WTC11 (cell line): ENCODE measurements at regions not wholly inside any gene's neighbourhood (a gene's known extent, or its start where the extent isn't known, plus 50 kb on each side); places are given as distances from the start of the nearest gene placed in this dataset.

Source experiments
- ATAC-seq: fragments of 200-7000 bp; cut with Tn5 transposase; 2 replicates; pipeline ENCODE4 v1.10.0; 2021; ENCODE audit warnings: mild to moderate bottlenecking, moderate library complexity
- CTCF ChIA-PET: fragments of 300-600 bp; sonication (Branson Sonifier 250); formaldehyde crosslinking; loops from one replicate; lab custom pipeline; 2021; ENCODE audit warnings: antibody characterized with exemption; lab: Charles Lee
- POLR2A ChIA-PET: fragments of 350-600 bp; sonication (Branson Sonifier 250); formaldehyde crosslinking; loops from one replicate; lab custom pipeline; 2021; ENCODE audit warnings: antibody characterized with exemption; lab: Charles Lee
- DNase-seq: peaks from one replicate; pipeline ENCODE4 v3.0.0; 2021; ENCODE audit warnings: low spot score
- H3K27ac Mint-ChIP-seq: 2 replicates; pipeline ENCODE4 v1.8.0; 2021; ENCODE audit warnings: mixed read lengths
- H3K27me3 Mint-ChIP-seq: 2 replicates; pipeline ENCODE4 v1.8.0; 2021; ENCODE audit warnings: low read depth, mild to moderate bottlenecking, moderate library complexity, mixed read lengths
- H3K36me3 Mint-ChIP-seq: 2 replicates; pipeline ENCODE4 v1.8.0; 2021; ENCODE audit warnings: mixed read lengths
- H3K4me1 Mint-ChIP-seq: 2 replicates; pipeline ENCODE4 v1.8.0; 2022; ENCODE audit warnings: mixed read lengths
- H3K4me3 Mint-ChIP-seq: 2 replicates; pipeline ENCODE4 v1.8.0; 2021; ENCODE audit warnings: mild to moderate bottlenecking, moderate library complexity, mixed read lengths
- H3K9me3 Mint-ChIP-seq: 2 replicates; pipeline ENCODE4 v1.8.0; 2021; ENCODE audit warnings: mixed read lengths
- CREM ChIP-seq: sonication (generic); formaldehyde crosslinking; IDR thresholded peaks from 2 replicates; pipeline ENCODE4 v1.8.1; 2022; ENCODE audit warnings: mild to moderate bottlenecking, missing genetic modification reagents, moderate library complexity
- KAT7 ChIP-seq: sonication (generic); formaldehyde crosslinking; IDR thresholded peaks from 2 replicates; pipeline ENCODE4 v1.8.1; 2023; ENCODE audit warnings: missing genetic modification reagents, mild to moderate bottlenecking, borderline replicate concordance
- NR2C2 ChIP-seq: sonication (generic); formaldehyde crosslinking; IDR thresholded peaks from 2 replicates; pipeline ENCODE4 v1.8.0; 2022; ENCODE audit warnings: mild to moderate bottlenecking, missing genetic modification reagents
- OVOL2 ChIP-seq: fragments of 250-450 bp; sonication (Bioruptor Pico); IDR thresholded peaks from 2 replicates; pipeline ENCODE4 v1.9.0; 2021; ENCODE audit warnings: mild to moderate bottlenecking, borderline replicate concordance
- SMAD3 ChIP-seq: sonication (generic); formaldehyde crosslinking; IDR thresholded peaks from 2 replicates; pipeline ENCODE4 v1.8.0; 2022; ENCODE audit warnings: missing genetic modification reagents, mild to moderate bottlenecking, borderline replicate concordance
- SMAD4 ChIP-seq: sonication (generic); formaldehyde crosslinking; IDR thresholded peaks from 2 replicates; pipeline ENCODE4 v1.8.0; 2022; ENCODE audit warnings: mild to moderate bottlenecking, missing genetic modification reagents
- TEAD1 ChIP-seq: sonication (generic); formaldehyde crosslinking; IDR thresholded peaks from 2 replicates; pipeline ENCODE4 v1.8.0; 2022; ENCODE audit warnings: mild to moderate bottlenecking, missing genetic modification reagents
- TP53 ChIP-seq: sonication (generic); formaldehyde crosslinking; IDR thresholded peaks from 2 replicates; pipeline ENCODE4 v1.8.1; 2023; ENCODE audit warnings: mild to moderate bottlenecking, missing genetic modification reagents
- ZBTB21 ChIP-seq: sonication (generic); formaldehyde crosslinking; IDR thresholded peaks from 2 replicates; pipeline ENCODE4 v1.8.1; 2023; ENCODE audit warnings: mild to moderate bottlenecking, missing genetic modification reagents, borderline replicate concordance
- ZNF138 ChIP-seq: sonication (generic); formaldehyde crosslinking; conservative IDR thresholded peaks from 2 replicates; pipeline ENCODE4 v1.8.1; 2022; ENCODE audit warnings: mild to moderate bottlenecking, moderate library complexity, missing genetic modification reagents
- ZNF416 ChIP-seq: fragments of 250-450 bp; sonication (Bioruptor Pico); IDR thresholded peaks from 2 replicates; pipeline ENCODE4 v1.9.0; 2021; ENCODE audit warnings: mild to moderate bottlenecking, inconsistent platforms
- ZNF423 ChIP-seq: fragments of 250-450 bp; sonication (Bioruptor Pico); IDR thresholded peaks from 2 replicates; pipeline ENCODE4 v2.1.2; 2022; ENCODE audit warnings: mild to moderate bottlenecking, moderate library complexity
- TF ChIP-seq, protein P1 (sequence below): sonication (generic); formaldehyde crosslinking; IDR thresholded peaks from 2 replicates; pipeline ENCODE4 v1.8.1; 2022; ENCODE audit warnings: low read depth, mild to moderate bottlenecking, moderate library complexity, missing genetic modification reagents, borderline replicate concordance
- TF ChIP-seq, protein P2 (sequence below): sonication (generic); formaldehyde crosslinking; IDR thresholded peaks from 2 replicates; pipeline ENCODE4 v1.8.0; 2023; ENCODE audit warnings: missing genetic modification reagents, mild to moderate bottlenecking, borderline replicate concordance
- TF ChIP-seq, protein P3 (sequence below): sonication (generic); formaldehyde crosslinking; IDR thresholded peaks from 2 replicates; pipeline ENCODE4 v1.8.1; 2023; ENCODE audit warnings: mild to moderate bottlenecking, moderate library complexity, missing genetic modification reagents
- TF ChIP-seq, protein P4 (sequence below): sonication (generic); formaldehyde crosslinking; IDR thresholded peaks from 2 replicates; pipeline ENCODE4 v1.8.0; 2022; ENCODE audit warnings: mild to moderate bottlenecking, missing genetic modification reagents
- TF ChIP-seq, protein P5 (sequence below): sonication (generic); formaldehyde crosslinking; IDR thresholded peaks from 2 replicates; pipeline ENCODE4 v1.8.1; 2022; ENCODE audit warnings: missing genetic modification reagents, borderline replicate concordance

DNA sequence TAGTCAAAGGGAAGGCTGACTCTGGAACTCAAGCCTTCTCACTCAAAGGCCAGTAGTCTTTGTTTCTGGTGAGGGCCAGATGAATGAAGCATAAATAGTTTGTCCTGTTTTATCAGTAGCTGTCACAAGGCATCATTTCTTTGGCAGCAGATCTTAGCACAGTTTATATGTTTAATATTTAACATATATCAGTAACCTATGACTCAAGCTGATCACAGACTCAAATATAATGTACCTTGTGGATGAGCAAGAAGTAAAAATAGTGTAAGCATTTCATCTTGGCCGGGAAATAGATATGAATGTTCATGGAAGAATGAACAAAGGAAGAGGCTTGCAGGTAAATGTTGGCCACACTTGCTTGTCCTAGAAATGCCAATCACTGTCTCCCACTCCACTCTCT lies 158.3 kb upstream of the BMP4 start:
- H3K9me3 Mint-ChIP-seq, result peaks cover 14% of the 10 kb centered on the region
- DNase-seq, result no peak

DNA sequence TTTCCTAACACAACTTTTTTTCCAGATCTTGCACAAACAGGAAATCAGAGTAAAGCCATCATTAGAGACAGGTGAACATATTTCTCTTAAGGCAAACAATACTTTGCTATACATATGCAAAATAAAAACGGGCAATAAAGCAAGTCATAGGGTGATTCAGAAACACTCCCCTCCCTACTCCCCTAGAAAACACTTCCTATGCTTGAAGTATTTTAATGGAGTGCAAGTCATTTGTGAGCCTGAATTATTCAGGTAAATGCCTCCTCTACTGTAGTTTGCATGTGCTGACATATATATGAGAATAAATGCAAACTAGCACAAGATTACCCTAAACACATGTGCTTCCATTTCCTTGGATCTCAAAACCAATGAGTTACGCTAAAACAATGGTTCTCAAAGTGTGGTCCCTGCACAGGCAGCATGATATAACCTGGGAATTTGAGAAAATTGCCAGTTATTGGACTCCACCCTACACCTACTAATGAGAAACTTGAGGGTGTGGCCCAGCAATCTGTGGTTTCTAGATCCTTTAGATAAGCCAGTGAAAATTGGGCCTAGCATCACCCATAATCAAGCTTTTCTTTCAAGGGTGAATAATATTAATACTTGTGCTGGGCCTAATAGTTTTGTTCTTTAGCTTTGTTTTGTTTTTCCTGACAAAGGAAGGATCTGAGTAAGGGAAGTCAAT lies 159.7 kb upstream of the BMP4 start:
- Mint-ChIP-seq H3K27me3 (no peaks in the 10 kb centered on the region; the same call in 1 of the 2 replicates), H3K4me3 (no peak overlapping the region), H3K4me1 (0 out of 2 replicates have a peak, but pooled peaks cover 2% of the 10 kb centered on the region), H3K36me3 (peaks cover 2% of the 10 kb centered on the region; the same call in 1 of the 2 replicates), H3K9me3 (peaks cover 14% of the 10 kb centered on the region), H3K27ac (no peak overlapping the region)
- no peak for ATAC-seq
- ChIA-PET CTCF (no interaction called here), POLR2A (no interaction called here)
- TF ChIP-seq, protein P1, sequence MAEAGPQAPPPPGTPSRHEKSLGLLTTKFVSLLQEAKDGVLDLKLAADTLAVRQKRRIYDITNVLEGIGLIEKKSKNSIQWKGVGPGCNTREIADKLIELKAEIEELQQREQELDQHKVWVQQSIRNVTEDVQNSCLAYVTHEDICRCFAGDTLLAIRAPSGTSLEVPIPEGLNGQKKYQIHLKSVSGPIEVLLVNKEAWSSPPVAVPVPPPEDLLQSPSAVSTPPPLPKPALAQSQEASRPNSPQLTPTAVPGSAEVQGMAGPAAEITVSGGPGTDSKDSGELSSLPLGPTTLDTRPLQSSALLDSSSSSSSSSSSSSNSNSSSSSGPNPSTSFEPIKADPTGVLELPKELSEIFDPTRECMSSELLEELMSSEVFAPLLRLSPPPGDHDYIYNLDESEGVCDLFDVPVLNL (CRISPR knock-in tag), result no peak
- TF ChIP-seq NR2C2 (CRISPR knock-in tag) (no peak), SMAD3 (CRISPR knock-in tag) (no peak), SMAD4 (CRISPR knock-in tag) (no peak), ZNF423 (no peak), ZBTB21 (CRISPR knock-in tag) (no peak), ZNF416 (no peak), ZNF138 (CRISPR knock-in tag) (no peak), TP53 (no peak), TEAD1 (no peak)
- TF ChIP-seq, protein P2, sequence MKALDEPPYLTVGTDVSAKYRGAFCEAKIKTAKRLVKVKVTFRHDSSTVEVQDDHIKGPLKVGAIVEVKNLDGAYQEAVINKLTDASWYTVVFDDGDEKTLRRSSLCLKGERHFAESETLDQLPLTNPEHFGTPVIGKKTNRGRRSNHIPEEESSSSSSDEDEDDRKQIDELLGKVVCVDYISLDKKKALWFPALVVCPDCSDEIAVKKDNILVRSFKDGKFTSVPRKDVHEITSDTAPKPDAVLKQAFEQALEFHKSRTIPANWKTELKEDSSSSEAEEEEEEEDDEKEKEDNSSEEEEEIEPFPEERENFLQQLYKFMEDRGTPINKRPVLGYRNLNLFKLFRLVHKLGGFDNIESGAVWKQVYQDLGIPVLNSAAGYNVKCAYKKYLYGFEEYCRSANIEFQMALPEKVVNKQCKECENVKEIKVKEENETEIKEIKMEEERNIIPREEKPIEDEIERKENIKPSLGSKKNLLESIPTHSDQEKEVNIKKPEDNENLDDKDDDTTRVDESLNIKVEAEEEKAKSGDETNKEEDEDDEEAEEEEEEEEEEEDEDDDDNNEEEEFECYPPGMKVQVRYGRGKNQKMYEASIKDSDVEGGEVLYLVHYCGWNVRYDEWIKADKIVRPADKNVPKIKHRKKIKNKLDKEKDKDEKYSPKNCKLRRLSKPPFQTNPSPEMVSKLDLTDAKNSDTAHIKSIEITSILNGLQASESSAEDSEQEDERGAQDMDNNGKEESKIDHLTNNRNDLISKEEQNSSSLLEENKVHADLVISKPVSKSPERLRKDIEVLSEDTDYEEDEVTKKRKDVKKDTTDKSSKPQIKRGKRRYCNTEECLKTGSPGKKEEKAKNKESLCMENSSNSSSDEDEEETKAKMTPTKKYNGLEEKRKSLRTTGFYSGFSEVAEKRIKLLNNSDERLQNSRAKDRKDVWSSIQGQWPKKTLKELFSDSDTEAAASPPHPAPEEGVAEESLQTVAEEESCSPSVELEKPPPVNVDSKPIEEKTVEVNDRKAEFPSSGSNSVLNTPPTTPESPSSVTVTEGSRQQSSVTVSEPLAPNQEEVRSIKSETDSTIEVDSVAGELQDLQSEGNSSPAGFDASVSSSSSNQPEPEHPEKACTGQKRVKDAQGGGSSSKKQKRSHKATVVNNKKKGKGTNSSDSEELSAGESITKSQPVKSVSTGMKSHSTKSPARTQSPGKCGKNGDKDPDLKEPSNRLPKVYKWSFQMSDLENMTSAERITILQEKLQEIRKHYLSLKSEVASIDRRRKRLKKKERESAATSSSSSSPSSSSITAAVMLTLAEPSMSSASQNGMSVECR (CRISPR knock-in tag), result no peak
- TF ChIP-seq, protein P3, sequence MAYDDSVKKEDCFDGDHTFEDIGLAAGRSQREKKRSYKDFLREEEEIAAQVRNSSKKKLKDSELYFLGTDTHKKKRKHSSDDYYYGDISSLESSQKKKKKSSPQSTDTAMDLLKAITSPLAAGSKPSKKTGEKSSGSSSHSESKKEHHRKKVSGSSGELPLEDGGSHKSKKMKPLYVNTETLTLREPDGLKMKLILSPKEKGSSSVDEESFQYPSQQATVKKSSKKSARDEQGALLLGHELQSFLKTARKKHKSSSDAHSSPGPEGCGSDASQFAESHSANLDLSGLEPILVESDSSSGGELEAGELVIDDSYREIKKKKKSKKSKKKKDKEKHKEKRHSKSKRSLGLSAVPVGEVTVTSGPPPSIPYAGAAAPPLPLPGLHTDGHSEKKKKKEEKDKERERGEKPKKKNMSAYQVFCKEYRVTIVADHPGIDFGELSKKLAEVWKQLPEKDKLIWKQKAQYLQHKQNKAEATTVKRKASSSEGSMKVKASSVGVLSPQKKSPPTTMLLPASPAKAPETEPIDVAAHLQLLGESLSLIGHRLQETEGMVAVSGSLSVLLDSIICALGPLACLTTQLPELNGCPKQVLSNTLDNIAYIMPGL (CRISPR knock-in tag), result no peak
- TF ChIP-seq, protein P4, sequence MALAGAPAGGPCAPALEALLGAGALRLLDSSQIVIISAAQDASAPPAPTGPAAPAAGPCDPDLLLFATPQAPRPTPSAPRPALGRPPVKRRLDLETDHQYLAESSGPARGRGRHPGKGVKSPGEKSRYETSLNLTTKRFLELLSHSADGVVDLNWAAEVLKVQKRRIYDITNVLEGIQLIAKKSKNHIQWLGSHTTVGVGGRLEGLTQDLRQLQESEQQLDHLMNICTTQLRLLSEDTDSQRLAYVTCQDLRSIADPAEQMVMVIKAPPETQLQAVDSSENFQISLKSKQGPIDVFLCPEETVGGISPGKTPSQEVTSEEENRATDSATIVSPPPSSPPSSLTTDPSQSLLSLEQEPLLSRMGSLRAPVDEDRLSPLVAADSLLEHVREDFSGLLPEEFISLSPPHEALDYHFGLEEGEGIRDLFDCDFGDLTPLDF (CRISPR knock-in tag), result no peak
- no peak for DNase-seq

More for the DNA sequence above, 158.3 kb upstream of the BMP4 start:
- H3K4me3 Mint-ChIP-seq, result no peak overlapping the region
- ChIA-PET POLR2A (no interaction called here), CTCF (interaction anchor here (1.4 kb wide), 1 partner anchor 60 kb away, joined by 5 read pairs; no protein-coding TSS in a partner anchor)
- H3K36me3 Mint-ChIP-seq, result peaks cover 2% of the 10 kb centered on the region; the same call in 1 of the 2 replicates
- H3K4me1 Mint-ChIP-seq, result 0 out of 2 replicates have a peak, but pooled peaks cover 2% of the 10 kb centered on the region
- no peak for ATAC-seq
- TF ChIP-seq KAT7 (no peak), ZBTB21 (CRISPR knock-in tag) (no peak), CREM (CRISPR knock-in tag) (no peak), OVOL2 (CRISPR knock-in tag) (no peak)
- TF ChIP-seq, protein P5, sequence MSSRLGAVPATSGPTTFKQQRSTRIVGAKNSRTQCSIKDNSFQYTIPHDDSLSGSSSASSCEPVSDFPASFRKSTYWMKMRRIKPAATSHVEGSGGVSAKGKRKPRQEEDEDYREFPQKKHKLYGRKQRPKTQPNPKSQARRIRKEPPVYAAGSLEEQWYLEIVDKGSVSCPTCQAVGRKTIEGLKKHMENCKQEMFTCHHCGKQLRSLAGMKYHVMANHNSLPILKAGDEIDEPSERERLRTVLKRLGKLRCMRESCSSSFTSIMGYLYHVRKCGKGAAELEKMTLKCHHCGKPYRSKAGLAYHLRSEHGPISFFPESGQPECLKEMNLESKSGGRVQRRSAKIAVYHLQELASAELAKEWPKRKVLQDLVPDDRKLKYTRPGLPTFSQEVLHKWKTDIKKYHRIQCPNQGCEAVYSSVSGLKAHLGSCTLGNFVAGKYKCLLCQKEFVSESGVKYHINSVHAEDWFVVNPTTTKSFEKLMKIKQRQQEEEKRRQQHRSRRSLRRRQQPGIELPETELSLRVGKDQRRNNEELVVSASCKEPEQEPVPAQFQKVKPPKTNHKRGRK, result no peak
- H3K27ac Mint-ChIP-seq, result no peak overlapping the region
- no peaks in the 10 kb centered on the region for H3K27me3 Mint-ChIP-seq
